NCI-H2171 (cell line): ENCODE measurements at regions not wholly inside any gene's neighbourhood (a gene's known extent, or its start where the extent isn't known, plus 50 kb on each side); places are given as distances from the start of the nearest gene placed in this dataset.

Source experiments
- DNase-seq: peaks from one replicate; lab custom pipeline; 2025; lab: John Stamatoyannopoulos, UW

- no peak for DNase-seq
Measured at GRCh38 chr10:111986079-111986478, 197.5 kb downstream of the GPAM start.

GRCh38 chr10:111988646-111989045 is 194.9 kb downstream of the GPAM start:
- DNase-seq = no peak

GRCh38 chr10:111989136-111989911 is 194.2 kb downstream of the GPAM start:
- DNase-seq = no peak

- no peak for DNase-seq
Measured at GRCh38 chr10:111990734-111991133, 192.8 kb downstream of the GPAM start.

- DNase-seq = no peak
Measured at GRCh38 chr10:111993321-111993720, 190.2 kb downstream of the GPAM start.

GRCh38 chr10:111993872-111994426 is 189.6 kb downstream of the GPAM start:
- no peak for DNase-seq

GRCh38 chr10:111996103-111996502 is 187.5 kb downstream of the GPAM start:
- no peak for DNase-seq

- no peak for DNase-seq
Measured at GRCh38 chr10:111998728-111999127, 184.8 kb downstream of the GPAM start.

GRCh38 chr10:111999205-111999914 is 184.2 kb downstream of the GPAM start:
- DNase-seq = no peak

GRCh38 chr10:111999915-112000302 is 183.7 kb downstream of the GPAM start:
- DNase-seq = no peak

GRCh38 chr10:112000466-112000865 is 183.1 kb downstream of the GPAM start:
- DNase-seq = no peak

GRCh38 chr10:112002206-112002605 is 181.4 kb downstream of the GPAM start:
- no peak for DNase-seq

- DNase-seq = no peak
Measured at GRCh38 chr10:112004075-112004474, 179.5 kb downstream of the GPAM start.

GRCh38 chr10:112005044-112005443 is 178.5 kb downstream of the GPAM start:
- no peak for DNase-seq

- no peak for DNase-seq
Measured at GRCh38 chr10:112006407-112006806, 177.2 kb downstream of the GPAM start.

GRCh38 chr10:112006831-112007230 is 176.7 kb downstream of the GPAM start:
- no peak for DNase-seq

GRCh38 chr10:112022196-112022595 is 161.4 kb downstream of the GPAM start:
- no peak for DNase-seq

- DNase-seq = no peak
Measured at GRCh38 chr10:112024079-112024478, 159.5 kb downstream of the GPAM start.

GRCh38 chr10:112025228-112025627 is 158.3 kb downstream of the GPAM start:
- DNase-seq = no peak

GRCh38 chr10:112026438-112026837 is 157.1 kb downstream of the GPAM start:
- no peak for DNase-seq

GRCh38 chr10:112027731-112028280 is 155.8 kb downstream of the GPAM start:
- DNase-seq = no peak

GRCh38 chr10:112030431-112030830 is 153.1 kb downstream of the GPAM start:
- DNase-seq = no peak

- no peak for DNase-seq
Measured at GRCh38 chr10:112039823-112040222, 143.7 kb downstream of the GPAM start.
